Non-pigmented ciliary epithelial cell (primary cell): ENCODE measurements at regions not wholly inside any gene's neighbourhood (a gene's known extent, or its start where the extent isn't known, plus 50 kb on each side); places are given as distances from the start of the nearest gene placed in this dataset.

Experiments
- DNase-seq: peaks from one replicate; pipeline ENCODE4 v3.0.0-alpha.2; 2010; ENCODE audit warnings: low read depth

GRCh38 chr1:209382231-209383100 lies 201.0 kb upstream of the CAMK1G start:
- no peak for DNase-seq

GRCh38 chr1:209383422-209383821 lies 200.1 kb upstream of the CAMK1G start:
- no peak for DNase-seq

DNA sequence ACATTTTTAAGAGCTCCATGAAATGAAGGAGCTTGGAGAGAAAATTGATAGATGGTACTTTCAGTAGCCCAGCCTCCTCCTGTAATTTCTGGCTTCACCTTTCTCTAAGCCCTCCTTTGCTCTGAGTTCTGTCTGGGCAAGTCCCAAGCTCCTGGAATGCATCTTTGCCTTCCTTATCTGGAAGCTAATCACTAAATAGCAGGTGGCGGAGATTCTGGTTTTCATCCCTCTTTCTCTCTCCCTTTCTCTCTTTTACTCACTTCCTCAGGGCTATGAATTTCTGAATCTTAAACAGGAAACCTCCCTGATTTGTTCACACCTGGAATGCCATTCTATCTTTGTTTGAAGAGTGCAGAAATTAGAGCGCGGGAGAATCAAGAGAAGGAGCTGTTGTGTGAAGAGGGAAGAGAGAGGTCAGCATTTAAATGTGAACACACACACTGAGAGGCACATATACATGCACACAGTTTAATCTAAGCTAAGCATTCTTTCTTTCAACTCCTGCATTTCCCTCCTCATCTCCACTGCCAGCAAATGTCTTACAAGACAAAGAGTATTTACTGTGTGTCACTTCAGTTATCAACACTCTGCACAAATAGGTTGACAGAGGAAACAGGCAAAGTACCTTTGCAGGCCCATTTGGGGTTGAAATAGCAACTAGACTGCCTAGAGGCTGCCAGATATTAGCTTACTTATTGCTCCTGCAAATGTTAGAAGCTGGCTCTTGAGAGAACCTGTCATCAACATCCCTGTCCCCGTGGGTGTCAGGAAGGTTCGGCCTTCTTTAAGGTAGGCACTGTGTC lies 199.4 kb upstream of the CAMK1G start:
- DNase-seq: no peak

- DNase-seq: no peak
These were observed 198.6 kb upstream of the CAMK1G start for GRCh38 chr1:209384710-209385550.

GRCh38 chr1:209386156-209386555 lies 197.4 kb upstream of the CAMK1G start:
- no peak for DNase-seq

DNA sequence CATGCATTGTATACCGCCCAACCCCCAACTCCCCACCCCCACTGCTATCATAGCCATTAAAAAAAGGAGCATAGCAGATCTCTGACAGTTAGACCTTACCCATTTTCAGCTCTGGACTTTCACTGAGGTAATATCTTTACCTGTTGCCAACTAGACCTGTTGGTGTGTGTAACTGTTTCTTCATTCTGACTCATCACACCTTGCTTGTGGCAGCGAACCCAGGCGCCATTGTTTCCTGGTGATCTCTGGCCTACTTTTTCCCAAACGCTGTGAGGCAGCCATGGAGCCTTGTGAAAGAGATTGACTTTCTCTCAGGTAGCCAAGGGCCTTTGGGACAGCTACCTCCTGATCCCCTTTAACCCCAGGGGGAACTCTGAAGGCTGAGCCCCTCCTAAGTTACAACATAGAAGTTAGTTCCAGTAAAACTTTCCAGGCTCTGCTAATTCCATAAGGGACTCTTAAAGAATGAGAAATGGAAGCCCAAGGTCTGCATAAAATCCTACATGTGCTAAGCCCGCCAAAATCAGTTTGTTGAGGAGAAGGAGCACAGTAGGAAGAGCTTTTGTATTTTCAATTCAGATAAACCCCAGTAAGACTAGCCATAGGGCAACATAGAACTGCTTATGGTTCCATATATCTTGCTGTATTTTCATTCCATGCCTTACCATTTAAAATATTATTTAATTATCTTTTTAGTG lies 196.1 kb upstream of the CAMK1G start:
- no peak for DNase-seq

GRCh38 chr1:209387969-209388329 lies 195.6 kb upstream of the CAMK1G start:
- DNase-seq: no peak

DNA sequence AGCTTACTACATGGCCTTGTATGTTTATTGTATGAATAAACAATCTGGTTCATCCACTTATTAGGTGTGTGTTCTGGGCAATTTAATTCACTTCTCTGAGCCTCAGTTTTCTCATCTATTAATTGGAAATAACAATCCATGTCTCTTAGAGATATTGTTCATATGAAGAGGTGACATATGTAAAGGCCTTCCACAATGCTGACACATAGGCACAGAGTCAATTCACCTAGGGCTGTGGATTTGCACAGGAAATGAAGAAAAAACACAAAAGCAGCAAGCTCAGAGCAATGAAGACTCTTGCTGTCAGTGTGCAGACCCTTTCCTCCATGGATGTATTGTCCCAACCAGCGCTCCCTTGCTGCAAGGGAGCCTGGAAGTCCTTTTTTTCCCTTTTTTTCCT lies 195.2 kb upstream of the CAMK1G start:
- no peak for DNase-seq

DNA sequence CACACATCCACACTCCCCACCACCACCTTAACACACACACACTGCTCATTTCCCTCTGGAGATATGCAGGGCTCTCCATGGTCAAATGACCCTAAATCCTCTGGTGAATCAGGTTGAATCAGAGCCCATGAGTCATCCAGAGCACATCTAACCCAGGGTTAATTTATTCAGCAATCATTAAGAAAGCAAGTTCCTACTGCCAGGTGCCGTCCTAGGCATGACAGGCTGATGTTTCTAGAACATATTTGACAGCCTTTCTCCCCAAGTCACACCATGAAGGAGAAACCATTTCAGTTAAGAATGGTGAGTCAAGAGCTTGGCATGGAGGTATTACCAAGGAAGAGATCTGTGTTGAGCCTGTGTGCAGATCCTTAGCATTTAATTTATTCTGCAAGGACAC lies 194.3 kb upstream of the CAMK1G start:
- peak; percentile 88 for DNase-seq

GRCh38 chr1:209389975-209390374 lies 193.5 kb upstream of the CAMK1G start:
- DNase-seq: no peak

DNA sequence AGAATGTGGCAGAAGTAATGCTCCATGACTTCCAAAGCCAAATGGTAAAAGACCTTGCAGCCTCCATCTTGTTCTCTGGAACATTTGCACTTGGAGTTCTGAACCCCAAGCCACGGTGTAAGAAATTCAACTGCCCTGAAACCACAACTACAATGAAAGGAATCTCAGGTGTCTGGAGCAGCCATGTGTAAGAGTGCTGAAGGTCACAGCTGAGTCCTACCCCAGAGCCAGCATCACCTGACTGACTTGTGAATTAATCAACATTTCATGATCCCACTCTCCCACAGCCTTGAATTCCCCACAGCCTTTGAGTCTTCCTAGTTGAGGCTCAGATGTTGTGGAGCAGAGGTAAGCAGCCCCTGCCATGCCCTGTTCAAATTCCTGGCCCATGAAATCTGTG lies 192.8 kb upstream of the CAMK1G start:
- no peak for DNase-seq

DNA sequence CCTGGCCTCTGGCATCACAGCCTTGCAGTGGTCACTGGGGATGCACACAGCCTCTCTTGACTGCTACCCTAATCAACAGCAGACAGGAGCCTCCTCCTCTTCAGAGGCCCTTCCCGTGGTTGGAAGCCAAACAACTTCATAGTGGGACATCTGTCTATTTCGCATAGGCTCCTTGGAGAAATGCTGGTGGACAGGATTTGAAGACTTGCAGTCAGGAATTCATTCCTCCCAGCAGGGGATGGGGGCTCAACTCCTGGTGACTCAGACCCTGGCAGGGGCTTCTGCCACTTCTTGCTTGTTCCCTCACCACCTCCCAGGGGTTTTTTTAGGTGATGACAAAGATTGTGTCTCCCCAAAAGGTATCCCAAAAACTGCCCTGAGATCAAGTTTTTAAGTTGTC lies 191.7 kb upstream of the CAMK1G start:
- no peak for DNase-seq

DNA sequence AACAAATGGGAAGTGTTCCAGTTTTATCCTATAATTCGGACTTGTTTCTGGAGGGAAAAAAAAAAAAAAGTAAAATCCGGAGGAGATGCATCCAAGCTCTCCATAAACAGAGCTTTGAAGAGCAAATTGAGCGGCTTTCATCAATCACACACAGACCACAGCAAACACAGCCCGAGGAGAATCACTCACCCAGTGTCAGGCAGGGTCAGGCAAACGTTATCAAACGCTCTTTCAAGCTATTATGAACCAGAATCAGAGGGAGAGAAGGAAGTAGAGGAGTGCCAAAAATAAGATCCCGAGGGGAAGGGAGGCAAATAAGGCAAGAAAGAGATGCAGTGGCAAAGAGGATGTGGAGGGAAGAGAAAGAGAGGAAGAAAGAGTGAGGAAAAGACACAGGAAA lies 188.3 kb upstream of the CAMK1G start:
- DNase-seq: no peak

DNA sequence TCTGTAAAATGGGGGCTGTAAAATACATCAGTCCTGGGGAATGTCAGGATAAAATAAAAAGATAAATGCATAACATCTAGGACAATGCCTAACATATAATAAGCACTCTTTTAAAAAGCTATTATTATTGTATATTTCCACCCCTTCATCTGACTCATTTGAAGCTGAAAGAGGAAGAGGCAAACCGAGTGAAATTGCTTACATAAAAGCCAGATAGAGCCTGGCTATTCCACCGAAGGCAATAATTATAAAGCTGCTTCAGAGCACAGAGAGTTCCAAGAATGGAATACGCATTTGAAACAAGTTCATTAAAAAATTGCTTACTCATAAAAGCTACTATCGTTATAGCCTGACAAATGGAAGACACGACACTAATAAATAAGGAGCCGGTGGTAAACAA lies 186.1 kb upstream of the CAMK1G start:
- no peak for DNase-seq

GRCh38 chr1:209397910-209398309 lies 185.6 kb upstream of the CAMK1G start:
- no peak for DNase-seq

GRCh38 chr1:209398313-209398991 lies 185.1 kb upstream of the CAMK1G start:
- DNase-seq: peak; percentile 83

DNA sequence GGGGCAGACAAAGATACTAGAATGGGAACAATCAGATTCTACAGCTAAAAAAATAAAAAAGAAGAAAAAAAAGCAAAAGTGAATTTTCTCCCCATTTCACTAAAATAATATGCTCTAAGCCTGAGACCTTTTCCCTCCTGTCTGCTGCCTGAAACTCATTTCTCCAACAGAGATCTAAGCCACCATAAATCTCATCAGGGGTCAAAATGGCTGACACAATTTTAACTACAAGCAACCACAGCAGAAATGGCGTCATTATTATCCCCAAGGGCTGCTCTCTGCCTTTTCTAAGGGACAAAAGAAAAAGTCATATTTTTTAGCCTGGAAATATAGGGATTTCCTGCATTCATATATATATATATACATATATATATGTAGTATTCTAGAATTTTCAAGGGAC lies 183.7 kb upstream of the CAMK1G start:
- no peak for DNase-seq

GRCh38 chr1:209400351-209401220 lies 182.9 kb upstream of the CAMK1G start:
- DNase-seq: no peak

GRCh38 chr1:209402697-209403096 lies 180.8 kb upstream of the CAMK1G start:
- DNase-seq: no peak

DNA sequence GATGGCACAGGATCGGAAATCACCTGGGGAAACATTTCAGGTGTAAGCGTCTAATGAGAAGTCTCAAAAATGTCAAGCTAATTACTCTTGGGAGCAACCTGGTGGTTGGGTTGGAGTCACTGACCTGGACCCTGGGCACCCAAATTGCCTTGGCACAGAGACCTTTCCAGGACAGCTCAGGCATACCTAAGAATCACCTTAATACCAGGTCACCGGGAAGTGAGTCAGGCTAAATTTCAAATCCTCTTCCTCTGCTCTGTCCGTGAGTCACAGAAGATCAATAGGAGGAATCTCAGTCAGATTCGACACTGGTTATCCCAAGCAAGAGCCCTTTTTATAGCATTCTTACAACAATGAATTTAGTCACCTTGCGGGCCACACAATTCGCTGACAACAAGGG lies 179.6 kb upstream of the CAMK1G start:
- DNase-seq: no peak
